HG02840 (cell line): ENCODE measurements at regions not wholly inside any gene's neighbourhood (a gene's known extent, or its start where the extent isn't known, plus 50 kb on each side); places are given as distances from the start of the nearest gene placed in this dataset.

ENCODE experiments used
- ATAC-seq: cut with Tn5 transposase; IDR thresholded peaks from one replicate; pipeline ENCODE4 v1.9.1; 2021; ENCODE audit warnings: mild to moderate bottlenecking, moderate library complexity, moderate number of reproducible peaks; ENCODE audit not compliant: unreplicated experiment, low FRiP score

DNA sequence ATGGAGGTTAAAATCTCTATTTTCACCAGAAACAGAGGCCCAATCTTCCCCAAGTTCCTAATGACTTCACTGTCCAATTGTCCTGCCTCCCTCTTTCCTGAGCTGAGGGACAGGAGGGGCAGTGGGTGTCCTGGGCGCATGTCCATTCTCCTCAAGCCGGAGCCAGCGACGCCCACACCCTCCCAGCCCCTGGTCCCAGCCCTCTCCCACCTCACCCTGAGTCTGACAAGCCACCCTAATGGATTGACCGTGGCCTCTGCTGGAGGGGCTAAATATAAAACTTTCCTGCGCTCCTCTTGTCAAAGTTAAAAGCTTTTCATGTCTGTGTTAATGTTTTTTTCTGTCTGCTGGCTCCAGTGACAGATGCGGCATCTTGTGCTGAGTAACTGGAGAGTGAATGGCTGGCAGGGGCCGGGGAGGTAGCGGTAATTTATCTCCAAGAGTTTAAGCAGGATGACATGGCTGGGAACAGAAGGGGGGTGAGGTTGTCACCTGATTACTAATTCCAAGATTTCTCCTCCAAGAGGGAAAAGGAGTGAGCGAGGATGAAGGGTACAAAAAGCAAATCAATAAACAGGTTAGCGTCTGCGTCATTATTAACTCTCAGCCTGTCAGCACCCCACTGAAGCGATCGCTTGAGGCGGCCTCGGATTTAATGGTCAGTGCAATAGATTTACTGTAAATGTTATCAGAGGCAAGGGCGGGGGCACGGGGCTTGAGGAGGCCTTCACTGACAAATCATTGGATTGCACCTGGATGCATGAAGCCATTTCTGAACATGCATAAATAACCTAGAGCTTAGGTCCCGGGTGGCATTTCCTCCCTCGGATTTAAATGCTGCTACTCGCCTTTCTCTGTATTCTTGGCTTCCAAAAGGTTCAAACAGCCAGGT lies 118.1 kb upstream of the MAFB start:
- no peak for ATAC-seq

DNA sequence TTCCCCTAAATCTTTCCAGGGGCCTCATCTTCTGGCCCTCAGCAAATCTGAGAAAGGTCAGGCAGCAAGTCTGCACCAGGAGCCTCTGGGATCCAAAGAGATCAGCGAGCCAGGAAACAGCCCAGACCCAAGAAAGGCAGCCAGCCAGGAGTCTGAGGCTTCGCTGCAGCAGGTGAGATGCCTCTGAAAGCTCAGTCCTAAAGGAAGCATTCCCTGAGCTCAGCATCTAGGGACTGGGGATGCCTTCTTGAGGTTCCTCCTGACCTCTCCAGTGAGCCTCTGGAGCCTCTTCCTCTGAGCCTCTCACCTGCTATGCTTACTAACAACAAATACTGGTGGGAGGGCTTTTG lies 118.8 kb upstream of the MAFB start:
- no peak for ATAC-seq

DNA sequence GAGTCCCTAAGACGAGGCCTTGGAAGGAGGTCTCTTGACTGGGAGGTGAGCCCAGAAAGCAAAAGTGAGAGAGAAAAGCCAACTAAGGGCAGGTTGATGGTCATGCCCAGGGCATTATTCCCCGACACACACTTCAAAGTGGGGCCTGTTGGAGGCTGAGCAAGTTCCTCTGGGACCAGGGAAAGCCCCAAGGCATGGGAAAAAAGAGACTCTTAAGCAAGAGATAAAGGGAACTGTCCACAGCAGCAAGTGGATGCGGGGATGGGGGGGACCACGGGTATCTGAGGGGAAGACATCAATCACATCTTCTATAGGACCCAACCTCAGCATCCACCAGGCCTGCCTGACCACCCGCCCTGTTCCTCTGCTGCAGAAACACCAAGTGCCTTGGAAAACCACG lies 119.9 kb upstream of the MAFB start:
- ATAC-seq = no peak

DNA sequence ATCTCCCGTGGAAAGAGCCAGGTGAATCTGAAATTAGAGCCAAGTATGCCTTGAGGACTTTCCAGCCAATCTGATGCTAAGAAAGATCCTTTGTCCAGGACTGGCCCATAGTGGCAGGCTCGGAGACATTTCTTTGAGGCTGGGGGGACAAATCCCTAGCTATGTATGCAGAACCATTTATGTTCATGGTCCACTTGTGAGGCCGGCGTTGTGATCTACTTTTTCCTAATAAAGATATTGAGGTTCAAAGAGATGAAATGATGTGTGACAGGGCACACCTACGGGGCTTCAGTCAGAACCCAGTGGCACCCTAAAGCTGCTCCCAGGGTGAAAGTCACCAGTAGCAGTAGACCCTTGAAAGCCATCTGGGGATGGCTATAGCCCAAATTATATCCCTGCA lies 120.3 kb upstream of the MAFB start:
- no peak for ATAC-seq

DNA sequence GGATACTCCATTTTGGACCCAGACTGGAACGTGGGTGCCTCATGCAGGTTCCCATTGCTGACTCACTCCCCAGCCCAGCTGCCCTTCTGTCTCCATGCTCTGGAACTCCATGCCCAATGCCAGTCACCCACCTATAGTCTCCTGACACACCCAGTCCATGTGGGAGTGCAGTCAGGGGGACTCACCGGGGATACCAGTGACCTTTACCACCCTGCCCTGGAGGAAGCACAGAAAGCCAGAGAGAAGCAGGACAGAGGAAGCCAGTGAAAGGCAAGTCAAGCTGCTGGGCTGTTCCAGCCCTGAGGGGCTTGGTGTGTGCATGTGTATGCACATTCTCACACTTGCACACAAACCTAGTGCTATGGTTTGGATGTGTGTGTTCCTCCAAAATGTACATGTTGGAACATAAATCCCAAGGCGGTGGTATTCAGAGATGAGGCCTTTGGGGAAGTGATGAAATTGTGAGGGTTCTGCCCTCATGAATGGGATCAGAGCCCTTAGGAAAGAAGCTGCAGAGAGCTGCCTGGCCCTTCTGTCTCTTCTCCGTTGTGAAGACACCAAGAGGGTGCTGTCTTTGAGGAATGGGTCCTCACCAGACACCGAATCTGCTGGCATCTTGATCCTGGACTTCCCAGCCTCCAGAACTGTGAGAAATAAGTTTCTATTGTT lies 121.4 kb upstream of the MAFB start:
- no peak for ATAC-seq

DNA sequence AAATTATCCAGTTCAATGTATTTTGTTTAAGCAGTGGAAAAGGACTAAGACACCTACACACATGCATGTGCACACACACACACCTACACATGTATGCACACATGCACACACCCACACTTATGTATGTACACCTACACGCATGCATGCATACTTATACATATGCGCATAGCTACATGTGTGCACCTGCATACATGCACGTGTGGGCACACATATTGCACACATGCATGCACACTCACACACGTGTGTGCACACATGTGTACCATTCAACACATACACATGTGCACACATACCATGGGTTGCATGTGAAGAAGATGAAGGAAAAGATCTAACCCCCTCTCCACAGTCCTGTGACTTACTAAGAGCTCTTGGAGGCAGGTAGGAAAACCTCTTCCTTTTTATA lies 122.0 kb upstream of the MAFB start:
- no peak for ATAC-seq

DNA sequence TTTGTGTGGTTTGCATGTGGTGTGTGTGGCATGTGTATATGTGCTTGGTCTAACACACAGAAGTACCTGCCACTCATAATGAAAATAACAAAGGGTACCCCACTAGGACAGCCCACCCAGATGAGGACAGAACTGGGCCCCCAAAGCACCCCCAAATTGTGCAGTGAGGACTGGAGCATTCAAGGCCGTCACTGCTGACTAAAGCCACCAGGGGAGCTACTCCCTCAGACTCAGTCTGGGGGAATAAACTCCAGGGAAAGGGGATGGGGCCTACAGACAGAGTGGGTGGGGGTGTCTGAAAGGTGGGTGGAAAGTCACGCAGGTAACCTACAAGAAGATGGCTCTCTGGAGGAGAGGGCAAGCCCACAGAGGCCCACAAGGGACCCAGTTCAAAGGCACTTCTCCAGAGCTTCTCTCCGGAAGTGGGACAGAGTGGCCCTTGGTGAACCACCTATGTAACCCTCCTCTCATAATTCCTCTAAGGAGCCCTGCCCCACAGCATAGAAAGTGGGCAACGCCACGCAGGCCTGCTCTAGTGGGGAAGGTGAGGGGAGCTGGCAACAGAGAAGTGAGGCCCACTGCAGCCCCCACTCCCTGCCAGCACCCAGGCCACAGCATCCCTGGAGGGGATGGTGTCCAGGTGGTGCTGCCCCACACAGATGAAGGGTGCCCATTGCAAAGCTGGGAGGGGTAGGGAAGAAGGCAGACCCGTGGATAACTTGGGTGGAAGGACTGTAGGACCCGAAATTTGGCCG lies 122.8 kb upstream of the MAFB start:
- no peak for ATAC-seq

DNA sequence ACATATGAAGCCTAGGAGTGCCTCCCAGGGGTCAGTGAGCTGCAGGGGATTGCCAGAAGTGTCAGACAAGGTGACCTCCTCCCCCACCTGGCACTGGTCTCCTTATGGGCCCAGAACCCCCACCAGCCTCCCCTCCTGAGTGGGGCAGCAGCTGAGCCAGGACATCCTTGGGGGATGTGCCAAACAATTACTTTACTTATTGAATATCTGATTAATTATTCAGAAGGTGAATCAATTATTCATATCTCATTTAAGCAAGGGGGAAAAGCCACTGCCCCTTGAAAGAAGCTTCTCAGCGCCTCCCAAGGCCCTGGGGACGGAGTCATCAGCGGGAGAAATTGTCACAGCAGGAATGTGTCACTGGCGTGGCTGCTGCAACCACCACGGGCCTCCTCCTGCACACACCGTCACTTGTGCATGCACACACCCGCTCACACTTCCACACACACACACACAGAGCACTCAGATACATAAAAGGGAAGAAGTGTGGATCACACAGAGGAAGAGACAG lies 123.4 kb upstream of the MAFB start:
- ATAC-seq = no peak

DNA sequence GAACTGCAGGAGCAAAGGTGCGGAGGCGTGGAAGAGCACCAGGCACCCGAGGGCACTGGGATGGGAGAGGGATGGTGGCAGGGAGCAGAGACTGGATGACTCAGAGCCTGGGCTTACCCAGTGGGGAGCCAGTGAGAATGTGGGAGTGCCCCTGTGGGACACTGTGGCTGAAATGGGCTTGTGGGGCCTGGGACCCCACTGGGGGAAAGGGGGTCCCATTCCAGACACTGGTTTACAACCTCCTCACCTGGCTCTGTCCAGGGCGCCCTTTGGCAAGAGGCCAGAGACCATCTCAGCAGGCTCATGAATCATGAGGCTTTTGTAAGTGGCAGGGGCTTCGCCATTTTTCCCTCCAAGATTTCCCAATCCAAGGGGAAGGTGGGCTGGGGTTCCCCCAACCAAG lies 124.0 kb upstream of the MAFB start:
- ATAC-seq = no peak

DNA sequence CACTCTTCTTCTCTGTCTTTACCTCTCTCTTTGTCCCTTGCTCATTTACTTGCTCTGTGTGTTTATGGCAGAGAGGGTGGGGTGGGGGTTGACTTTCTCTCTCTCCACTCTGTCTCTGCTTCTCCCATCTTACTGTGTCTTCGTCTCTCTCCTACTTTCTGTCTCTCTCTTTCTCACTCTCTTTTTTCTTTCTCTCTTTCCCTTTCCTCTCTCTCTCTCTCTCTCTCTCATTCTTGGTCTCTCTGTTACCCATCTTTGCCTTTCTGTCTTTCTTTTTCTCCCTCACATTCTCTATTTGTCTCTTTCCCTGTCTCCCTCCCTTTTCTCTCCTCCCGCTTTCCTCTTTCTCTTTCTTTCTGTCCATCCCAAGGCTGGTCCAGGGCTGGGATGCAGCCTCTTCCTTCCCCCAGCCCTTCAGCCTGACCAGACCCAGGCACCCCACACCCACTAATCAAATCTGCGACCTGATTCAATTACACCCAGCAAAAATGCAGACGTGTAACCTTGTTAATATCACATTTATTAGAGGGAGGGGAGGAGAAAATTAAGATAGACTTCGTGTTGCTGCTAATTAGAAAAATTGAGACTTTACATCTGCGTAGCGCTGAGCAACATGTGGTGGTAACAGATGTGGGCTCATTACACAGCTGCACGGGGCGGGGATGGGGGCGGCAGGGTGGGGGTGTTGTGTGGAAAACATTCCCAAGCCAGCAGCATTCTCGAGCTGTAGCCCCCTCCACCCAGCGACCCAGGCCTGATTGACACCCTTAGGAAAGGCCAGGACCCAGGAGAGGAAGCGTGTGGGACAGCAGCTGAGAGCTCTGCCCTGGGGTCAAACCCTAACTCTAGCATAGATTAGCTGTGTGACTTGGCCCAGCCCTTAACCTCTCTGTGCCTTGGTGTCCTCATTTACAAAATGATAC lies 124.9 kb upstream of the MAFB start:
- no peak for ATAC-seq

DNA sequence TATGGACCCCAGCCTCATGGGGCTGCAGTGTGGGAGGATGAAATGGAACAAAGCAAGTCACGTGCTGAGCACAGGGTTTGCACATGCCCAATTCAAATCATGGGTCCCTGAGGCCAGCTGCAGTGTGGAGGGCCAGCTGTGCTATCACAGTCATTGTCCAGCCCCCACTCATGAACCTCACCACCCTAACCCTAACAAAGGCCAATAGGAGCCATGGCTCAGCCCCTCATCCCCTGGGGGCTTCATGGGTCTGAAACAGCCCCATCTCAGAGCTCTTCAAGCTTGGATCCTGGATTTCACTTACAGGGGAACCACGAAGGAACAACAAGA lies 125.6 kb upstream of the MAFB start:
- no peak for ATAC-seq

DNA sequence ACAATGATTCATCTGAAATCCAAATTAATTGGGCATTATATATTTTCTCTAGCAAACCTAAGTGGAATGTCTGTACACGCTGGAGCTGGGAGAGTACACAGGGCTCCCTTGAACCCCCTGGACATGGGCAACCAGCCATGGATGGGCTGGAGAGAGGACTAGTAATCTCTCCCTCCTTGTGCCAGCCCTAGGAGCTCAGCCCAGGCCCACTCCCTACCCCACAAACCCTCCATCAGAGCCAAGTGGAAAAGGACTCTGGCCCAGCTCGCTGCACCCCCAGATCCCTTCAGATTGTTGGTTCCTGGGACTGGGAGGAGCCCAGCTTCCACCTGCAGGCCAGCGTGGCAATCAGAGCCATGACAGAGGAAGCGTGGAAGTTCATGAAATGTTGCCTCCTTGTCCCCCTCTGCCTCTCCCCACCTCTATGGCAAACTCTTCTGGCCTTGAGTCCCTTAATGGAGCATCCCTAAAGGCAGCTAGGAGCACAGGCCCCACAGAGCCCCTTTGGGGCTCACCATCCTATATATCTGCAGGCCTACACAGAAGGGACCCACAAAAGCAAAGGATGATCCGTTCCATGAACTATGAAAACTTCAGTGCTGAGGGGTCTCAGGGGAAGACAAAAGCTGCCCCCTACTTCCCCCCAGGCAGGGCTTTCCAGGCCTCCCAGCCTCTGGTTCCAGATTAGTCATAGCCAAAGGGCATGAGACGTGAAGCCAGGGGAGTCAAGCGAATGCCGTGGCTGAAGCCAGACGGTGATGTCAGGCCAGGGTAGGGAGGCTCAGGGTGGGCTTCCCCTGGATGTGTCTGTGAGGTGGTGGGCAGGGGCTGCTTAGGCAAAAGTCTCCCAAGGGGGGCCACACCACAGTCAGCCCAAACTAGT lies 126.4 kb upstream of the MAFB start:
- no peak for ATAC-seq

DNA sequence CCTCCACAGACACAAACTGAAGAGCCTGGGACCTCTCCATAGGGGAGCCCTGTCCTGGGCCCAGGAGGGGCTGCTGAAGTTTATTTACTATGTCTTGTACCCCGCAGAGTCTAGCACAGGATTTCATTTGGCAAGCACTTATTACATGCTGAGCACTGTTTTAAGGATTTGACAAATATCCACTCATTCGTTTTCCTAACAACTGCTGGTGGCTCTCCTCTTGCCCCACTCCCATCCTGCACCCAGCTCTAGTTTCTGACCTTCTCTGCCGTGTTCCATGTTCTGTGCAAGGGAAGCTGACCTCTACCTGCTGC lies 127.0 kb upstream of the MAFB start:
- no peak for ATAC-seq

DNA sequence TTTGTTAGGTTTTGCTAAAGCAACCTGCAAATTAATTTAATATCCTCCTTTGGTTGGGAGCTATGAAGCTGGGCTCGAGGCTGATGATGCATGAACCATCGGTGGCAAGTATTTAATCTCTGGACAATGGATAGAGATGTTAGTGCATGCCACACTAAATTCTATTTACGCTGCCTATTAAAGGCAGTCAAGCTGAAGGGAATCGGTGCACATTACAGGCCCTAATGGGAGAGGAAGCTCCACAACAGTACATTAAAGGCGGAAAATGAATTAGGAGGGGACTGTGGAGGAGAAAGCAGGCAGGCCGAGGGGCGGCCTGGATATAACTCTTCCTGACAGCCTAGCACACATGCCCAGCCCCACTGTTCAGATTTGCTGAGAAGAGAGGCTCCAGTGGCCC lies 132.4 kb upstream of the MAFB start:
- ATAC-seq = no peak

DNA sequence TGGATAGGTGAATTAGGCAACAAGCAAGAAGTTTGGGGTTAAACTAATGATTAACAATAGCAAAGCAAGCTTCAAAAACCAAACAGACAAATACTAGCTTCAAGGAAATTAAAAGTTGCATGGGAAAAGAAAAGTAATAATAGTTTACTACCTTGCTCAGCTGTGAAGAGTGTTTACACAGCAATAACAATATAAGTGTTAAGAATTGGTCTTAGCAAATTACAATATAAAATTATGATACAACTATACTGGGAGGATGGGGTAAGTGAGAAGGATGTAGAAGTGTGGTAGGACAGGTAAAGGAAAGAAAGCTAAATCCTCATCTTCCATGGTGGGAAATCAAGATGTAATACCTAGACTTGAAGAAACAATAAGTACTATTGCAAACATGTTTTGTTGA lies 137.7 kb upstream of the MAFB start:
- ATAC-seq = no peak

DNA sequence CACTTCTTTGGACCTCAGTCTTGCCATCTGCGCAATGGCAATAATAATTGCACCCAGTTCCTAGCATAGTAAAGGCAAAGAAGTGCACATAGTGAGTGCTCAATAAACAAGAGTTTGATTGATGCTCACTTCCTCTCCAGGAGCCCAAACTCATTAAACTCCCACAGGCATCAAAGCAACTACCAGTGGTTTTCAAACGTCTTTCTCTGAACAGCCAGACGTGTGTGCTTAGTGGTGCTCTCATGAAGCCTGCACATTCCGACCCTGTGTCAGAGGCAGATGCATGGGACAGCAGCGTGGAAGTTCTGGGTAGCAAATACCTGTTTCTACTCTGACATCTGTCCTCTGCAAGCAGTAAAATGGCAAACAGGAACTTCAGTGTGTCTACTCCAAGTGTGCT lies 146.3 kb upstream of the MAFB start:
- ATAC-seq = no peak

DNA sequence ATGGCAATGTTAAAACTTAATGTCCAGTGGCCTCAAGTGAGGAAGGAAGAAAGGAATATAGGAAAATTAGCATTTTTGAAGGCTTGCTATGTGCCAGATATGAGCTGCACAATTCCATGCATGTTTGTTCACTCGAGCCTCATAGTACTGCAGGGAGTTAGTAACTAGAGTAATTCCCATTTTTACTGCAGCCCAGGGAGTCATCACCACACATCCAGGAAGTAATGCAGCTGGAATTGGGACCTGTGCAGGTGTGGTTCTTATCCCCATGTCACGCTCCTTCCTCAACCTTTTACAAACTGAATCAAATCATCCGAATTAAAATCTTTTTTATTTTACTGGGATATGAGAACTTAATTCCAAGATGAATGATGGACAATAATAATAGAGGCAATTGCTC lies 149.5 kb upstream of the MAFB start:
- no peak for ATAC-seq

DNA sequence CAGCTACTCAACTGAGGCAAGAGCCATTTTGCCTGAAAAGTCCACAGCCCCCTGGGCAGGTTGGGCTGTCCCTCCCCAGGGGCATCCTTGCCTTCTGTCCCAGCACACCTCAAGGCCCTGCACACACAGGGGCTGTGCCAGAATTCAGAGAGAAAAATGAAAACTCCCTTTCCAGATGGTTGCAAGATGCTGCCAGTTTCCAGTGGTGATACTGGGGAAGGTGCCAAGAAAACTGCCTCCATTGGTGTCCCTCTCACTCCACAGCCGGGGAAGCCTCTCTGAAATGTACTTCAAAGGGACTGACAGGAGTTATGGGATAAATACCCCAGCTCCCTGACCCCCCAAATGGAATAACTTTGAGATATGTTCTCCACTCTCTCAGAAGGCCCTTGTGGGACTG lies 154.2 kb upstream of the MAFB start:
- ATAC-seq = no peak

DNA sequence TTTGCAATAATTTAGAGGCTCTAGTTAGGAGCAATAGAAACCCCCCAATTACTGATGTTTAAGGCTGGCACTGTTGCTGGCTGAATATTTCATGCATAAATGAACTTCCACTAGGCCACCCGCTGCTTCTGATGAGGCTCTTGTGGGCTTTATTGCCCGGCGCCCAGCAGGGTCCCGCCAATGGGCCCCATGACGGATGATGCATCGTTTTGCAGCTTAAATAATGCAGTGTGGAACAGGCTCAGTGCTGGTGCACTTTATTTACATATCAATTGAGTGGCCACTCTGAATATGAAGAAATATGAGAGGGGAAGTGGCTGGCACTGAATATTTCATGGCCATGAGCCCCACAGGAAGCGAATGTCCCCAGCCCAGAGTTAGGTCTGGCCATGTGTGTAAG lies 155.3 kb upstream of the MAFB start:
- no peak for ATAC-seq

DNA sequence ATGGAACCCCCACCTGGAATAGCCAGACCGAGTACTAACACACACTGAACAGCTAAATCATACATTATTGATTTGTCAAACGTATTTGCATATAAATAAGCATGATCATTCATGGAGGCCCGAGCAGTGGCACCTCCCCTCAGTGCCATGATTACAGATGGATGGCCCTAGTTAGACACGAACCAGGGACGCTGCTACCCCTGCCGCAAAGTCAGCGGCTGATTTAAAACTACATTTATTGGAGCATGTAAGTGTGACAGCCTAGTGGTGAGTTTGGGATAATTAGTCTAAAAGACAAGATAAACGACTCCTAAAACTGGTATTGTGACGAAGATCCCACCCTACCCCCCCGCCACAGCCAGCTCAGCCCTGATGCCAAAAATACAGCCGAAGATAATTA lies 159.1 kb upstream of the MAFB start:
- no peak for ATAC-seq
